ELR (cell line): ENCODE measurements at regions not wholly inside any gene's neighbourhood (a gene's known extent, or its start where the extent isn't known, plus 50 kb on each side); places are given as distances from the start of the nearest gene placed in this dataset.

Experiments used
- DNase-seq: peaks from one replicate; pipeline ENCODE4 v3.0.0-alpha.2; 2015; ENCODE audit warnings: low read depth

DNA sequence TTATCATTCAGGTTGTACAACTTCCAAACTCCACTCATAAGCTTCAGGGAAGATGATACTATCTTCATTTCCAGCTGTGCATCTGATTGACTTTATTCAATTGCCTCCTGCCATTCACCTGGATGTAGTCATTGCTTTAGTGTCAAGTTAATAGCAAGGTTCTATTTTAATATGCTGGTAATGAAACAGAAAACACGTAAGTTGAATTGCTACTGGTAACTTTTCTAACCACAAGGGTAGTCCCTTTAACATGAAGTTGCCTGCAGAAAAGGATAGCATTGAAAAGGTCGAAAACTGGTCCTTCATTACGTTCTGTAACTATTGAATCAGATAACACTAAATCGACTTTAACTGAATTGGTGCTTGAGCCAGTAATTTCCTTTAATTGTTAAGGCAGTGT lies 459.4 kb upstream of the CDH6 start:
- no peak for DNase-seq

DNA sequence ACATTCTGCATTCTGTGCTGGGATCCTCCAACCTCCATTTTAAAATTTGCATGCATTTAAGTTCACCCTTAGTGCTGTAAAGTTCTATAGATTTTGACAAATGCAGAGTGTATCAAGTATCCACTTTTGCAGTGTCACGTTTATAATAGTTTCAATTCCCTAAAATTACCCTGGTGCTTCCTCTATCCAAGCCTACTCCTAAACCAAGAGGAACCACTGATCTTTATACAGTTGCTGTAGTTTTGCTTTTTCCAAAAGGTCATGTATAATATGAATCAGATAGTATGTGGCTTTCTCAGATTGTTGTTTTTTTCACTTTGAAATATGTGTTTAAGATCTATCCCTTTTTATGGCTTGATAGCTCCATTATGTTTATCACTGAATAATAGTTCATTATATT lies 468.4 kb upstream of the CDH6 start:
- DNase-seq = no peak

DNA sequence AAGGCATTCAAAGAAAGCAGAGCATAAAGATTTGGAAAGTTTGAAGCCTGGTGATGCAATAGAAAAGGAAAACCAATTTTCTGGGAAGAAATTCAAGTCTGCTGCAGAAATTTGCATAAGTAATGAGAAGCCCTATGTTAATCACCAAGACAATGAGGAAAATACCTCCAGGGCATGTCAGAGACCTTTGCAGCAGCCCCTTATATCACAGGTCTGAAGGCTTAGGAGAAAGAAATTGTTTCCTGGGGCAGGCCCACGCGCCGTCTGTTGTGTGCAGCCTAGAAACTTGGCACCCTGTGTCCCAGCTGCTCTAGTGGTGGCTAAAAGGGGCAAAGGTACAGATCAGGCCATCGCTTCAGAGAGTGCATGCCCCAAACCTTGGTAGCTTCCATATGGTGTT lies 495.3 kb upstream of the CDH6 start:
- DNase-seq = no peak

DNA sequence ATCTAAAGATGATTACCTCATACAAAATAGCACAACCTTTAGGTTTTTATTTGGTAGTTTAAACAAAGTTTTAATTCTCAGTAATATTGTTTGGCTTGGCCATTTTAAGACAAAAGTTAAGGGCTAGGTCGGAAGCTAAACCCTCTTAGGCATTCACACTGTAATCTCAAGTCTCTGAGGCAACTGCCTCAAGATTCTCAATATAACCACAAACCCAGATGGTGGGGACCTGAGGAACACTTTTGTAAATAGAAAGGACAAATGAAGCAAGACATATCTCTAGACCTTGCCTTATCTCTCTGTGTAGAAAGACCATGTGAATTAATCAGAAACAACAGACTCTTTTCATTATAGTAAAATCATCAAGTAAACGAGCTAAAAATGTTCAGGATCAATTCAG lies 500.2 kb upstream of the CDH6 start:
- no peak for DNase-seq

DNA sequence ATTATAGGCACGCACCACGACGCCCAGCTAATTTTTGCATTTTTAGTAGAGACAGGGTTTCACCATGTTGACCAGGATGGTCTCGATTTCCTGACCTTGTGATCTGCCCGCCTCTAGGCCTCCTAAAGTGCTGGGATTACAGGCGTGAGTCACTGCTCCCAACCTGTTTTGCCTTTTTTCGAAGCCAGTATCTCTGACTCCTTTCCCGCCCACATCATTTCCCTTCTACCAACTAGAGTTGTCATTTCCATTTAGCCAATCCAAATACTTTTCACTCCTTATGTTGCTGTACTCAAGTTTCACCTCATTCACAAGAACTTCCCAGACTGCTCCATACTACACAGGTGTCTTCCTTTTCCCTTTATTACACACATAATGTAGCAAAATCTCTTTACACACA lies 502.6 kb upstream of the CDH6 start:
- no peak for DNase-seq

DNA sequence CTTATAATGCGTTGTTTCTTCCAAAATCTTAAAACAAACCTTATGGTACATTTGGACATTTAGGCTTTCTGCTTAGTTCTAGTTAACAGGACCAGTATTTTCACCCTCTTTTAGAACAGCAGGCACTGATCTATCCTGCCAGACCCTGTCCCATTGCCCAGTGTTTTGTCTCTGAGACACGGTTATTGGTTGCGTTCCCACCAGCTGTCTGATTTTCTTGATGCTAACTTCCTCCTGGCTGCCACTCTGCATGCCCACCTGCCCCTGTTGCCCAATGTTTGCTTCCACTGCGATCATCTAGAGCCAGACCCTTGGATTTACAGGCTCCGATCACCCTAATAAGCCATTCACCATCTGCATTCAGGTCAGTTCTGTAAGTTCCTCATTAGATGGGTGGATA lies 506.0 kb upstream of the CDH6 start:
- DNase-seq = no peak

DNA sequence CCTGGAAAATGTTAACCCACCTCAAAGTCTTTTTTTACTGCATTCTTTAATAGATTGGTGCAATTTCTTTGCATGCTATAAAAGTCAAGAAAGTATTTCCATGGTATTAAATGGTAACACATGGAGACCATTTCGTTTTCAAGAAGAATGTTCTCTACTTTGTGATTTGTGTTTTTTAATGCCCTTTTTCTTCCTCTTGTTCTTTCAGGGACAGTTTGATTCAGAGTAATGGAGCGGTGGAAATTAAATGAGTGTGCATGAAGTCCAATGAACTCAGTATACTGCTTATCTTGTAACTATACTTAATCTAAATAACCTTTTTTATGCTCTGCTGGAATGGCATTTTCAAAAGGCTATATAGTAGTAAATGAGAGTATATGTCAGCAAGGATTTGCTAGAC lies 507.0 kb upstream of the CDH6 start:
- DNase-seq = no peak

DNA sequence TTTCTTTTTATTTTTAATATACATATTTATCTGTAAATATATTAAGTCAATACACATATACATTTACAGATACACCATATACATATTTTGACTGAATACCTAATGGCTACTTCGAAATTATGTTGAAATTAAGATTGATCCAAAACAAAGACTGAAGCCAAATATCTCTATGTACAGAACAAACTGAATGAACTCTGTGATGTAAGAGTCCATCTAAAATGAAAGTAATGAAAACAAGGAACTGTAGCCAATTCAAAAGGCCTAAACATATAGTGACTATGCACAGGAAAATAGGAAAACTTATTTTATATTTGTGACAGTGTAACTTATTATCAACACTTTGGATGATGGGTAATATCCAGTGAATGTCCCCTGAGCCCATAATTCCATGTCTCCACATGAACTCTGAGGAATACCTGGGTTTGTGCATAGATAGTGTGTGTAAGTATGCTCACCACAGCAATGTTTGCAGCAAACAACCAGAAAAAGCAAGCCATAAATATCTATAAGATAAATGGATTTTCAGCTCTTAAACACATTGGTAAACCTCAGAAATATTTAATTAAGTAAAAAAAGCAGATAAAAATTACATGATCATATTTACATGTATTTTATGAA lies 517.2 kb upstream of the CDH6 start:
- no peak for DNase-seq

DNA sequence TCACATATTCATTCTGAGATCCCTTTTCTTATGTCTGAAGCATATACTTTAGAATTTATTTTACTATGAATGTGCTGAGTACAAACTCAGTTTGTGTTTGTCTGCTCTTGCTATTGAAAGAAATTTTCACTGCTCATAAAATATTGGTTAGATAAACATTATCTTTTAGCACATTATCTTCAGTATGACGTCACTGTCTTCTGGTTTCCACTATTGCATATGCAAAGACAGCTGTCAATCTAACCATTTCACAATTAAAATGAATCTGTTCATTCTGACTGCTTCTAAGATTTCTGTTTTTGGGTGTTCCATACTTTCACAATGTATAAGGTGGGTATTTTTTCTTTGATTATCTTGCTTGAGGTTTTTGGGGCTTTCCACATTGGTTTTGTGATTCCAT lies 526.2 kb upstream of the CDH6 start:
- DNase-seq = no peak

DNA sequence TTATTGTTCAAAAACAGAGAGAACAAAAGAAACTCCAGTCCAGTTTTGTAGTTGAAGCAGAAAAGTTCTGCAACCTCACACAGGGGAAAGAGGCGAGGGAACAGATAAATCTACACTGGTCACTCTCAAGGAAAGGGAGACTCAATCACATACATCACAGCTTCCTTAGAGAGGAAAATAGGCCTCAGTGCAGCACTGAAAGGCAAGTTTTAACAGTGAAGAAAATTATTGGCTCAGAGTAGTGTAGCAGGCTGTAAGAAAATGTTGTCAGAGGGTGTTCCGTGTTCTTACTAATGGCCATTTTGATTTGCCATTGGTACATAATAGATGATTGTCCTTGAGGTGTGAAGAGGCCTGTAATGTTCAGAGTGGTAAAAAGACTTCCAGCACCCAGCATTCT lies 530.0 kb upstream of the CDH6 start:
- DNase-seq = no peak

DNA sequence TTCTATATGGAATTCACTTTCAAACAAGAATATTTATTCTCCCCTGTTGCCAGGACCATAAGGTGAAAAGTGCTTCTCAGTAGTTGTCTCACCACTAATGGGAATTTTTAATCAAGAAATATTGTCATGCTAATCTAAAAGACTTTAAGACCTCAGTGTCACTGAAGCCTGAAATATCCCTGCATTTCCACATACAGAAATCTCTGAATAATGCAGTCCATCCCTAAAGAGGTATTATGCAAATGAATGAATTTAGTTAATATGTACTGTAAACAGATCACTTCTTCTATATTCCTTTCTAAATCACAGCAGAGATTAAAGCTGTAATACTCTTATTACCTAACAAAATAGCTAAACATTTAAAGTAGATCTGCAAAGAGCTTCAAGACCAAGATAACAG lies 531.1 kb upstream of the CDH6 start:
- no peak for DNase-seq

DNA sequence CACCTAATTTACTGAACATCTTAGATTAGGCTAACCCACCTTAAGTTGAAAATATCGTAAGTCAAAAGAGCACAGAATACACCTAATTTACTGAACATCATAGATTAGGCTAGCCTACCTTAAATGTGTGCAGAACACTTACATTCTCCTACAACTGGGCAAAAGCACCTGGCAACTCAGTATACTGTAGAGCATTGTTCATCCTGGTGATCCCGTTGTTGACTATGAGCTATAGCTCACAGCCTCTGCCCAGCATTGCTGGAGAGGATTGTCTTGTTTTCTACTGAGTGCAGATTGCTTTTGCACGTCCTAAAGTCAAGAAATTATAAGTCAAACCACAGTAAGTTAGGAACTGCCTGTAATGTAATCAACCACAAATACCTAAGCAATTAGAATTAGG lies 531.8 kb upstream of the CDH6 start:
- no peak for DNase-seq

DNA sequence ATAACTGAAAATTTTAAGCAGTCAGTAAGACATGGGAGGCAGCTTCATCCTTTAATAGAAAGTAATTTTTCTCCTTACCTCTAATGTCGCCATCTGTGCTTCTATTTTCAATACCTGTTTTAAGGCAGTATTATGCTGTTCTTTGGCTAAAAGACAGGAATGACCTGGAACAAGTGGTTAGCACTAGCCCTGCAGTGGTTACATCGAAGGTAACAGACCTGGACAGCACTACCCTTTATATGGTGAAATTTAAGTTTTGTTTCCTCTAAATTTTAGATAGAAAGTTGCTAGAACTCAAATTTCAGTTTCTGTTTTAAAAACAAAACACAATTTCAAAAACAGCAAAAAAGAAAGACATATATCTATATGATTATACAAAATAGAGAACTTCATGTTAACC lies 534.1 kb upstream of the CDH6 start:
- no peak for DNase-seq

DNA sequence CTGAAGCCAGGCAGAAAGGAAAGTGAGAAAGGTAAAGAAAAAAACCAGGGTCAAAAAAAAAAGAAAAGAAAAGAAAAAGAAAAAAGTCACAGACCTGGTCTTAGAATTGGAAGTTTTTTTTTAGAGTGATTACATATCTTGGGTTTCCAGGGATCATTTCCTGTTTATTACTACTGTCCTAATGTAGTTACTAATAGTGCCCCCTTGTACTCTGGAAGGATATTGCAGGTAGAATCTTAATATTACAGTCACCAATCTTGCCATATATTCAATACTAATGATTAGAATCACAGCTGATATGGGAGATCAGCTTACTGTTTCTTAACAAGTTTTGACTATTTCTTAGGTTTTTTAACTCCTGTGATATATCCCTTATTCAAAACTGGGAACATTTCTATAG lies 543.2 kb upstream of the CDH6 start:
- DNase-seq = no peak

DNA sequence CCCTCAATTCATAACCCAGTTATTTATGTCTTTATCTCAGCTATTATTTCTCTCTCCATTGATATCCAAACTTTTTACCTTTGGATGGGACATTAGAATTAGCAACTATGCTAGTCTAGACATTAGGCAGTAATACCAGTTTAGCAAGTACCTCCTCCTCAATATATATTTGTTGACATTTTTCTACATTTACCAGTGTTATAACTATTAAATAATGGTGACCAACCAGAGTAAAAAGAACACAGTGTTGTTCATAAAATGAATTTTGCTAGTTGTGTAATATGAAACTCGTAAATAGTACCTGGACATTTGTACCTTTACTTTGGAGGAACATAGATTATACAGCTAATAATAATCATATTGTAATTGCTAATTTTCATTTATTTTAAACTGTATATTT lies 554.6 kb upstream of the CDH6 start:
- no peak for DNase-seq

DNA sequence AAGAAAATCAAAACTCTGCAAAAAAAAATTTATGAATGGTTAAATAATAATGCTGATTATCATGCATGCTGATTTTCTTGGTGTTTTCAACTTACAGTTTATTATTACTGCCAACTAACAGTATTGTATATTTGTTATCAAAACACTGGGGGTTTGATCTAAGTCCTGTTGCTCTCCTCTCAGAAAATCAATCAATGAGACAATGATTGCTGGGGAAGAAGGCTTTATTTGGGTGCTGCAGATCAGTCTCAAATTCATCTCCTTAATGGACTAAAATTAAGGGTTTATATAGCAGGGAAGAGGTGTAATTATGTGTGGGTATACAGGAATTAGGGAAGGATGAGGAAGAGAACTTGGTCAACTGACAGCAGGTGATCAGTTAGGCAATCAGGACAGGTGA lies 565.5 kb upstream of the CDH6 start:
- no peak for DNase-seq

DNA sequence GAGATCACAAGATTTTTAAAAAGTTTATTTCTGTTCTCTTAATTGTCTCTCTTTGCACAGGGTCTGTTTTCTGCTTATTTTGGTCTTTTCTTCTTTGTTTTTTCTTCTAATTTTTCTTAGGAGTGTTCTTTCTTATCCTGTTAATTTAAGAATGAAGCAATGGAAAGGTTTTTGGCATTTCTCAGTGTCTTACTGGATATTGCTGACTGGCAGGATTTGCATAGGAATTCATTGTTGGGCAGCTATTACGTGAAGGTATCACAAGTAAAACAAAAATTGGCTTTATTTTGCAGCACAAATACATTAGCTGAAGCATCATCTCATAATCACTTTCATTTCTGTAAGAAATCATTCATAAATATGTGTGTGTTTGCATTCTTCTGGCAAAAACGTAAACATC lies 566.9 kb upstream of the CDH6 start:
- no peak for DNase-seq

DNA sequence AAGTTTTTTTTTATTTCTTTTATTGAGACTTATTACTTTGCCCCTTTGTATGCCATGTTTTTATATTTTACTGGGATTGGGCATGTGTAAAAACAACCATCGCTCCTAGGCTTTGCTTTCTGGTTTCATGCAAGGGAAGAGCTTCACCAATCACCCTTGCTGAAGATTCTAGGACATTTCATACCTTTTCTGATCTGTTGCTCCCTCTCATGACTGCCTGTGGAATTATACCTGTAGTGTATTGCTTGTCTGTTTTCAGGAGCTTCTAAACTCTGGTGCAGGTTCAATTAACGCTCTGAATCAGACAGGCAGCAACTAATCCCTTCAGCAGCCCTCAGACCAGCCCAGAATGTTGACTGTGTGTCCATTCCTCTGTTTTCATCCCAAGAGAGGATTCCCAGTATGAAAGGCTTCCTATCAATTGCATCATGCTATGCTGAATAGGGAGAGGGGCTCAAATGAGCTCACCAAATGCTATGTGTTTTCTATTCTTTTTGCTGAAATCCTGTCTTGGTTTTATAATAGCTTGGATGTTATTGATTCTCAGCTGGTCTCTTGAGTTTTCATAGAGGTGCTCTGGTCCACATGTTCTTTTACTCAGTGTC lies 572.9 kb upstream of the CDH6 start:
- no peak for DNase-seq

DNA sequence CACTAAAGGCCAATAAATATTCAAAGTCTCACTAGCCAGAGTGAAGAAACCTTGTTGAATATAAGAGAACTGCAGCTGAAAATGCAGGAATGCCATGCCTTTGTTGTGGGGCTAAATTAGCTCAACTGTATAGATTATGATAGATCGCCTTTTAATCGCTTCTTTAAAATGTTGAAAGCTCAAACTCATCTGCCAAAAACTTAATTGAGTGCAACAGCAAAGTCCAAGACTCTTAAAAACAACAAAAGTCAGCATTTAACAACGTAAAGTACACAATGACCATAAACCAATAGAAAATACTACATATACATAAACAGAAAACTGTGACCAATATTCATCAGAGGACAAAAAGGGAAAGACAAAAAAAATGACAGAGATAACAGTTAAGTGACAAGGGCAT lies 585.0 kb upstream of the CDH6 start:
- no peak for DNase-seq

DNA sequence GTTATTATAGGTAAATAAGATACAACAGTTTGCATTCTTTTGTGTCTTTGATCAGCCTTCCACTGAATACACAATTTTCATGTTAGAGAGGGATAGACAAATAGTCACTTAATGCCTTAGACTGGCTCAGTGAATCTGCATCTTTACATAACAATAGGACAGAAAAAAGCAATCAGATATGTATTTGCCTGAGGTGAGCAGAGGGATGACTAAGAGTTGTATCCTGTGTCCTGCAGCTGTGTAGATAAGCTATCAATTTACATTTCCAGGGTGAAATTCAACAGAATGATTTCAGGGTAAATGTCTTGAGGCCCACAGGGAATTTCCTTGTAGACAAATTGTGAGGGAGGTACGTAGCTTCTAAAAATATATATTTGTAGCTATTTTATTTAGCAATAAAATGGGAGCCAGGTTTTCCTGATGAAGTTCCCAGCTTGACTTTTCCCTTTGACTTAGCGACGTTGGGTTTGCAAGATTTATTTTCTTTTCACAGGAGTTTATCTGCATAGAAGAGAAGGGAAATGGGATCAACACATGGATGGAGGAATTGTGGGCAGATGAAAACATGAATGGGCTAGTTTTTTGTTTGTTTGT lies 586.1 kb upstream of the CDH6 start:
- no peak for DNase-seq

DNA sequence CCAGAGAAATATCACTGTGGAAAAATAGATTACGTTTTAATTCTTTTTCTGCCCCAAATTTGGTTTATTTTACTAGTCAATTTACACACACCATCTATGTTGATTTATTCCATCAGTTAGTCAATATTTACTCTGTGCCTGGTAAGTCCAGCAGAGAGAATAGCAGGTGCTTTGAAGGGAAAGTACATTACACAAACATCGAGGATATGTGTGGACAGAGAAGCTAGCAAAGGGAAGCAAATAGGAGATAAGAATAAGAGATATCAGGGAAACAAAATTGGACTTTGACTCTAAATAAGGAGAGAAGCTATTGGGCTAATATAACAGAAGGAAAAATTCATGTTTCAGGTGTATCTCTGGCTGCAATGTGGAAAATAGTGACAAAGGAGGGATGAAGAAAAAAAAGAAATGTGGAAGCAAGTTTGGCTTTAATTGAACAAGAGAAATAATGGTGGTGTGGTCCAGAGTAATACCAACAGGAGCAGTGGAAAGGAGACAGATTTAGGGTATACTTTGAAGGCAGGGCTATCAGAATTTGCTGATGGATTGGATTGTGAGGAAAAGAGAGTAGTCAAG lies 587.7 kb upstream of the CDH6 start:
- no peak for DNase-seq

DNA sequence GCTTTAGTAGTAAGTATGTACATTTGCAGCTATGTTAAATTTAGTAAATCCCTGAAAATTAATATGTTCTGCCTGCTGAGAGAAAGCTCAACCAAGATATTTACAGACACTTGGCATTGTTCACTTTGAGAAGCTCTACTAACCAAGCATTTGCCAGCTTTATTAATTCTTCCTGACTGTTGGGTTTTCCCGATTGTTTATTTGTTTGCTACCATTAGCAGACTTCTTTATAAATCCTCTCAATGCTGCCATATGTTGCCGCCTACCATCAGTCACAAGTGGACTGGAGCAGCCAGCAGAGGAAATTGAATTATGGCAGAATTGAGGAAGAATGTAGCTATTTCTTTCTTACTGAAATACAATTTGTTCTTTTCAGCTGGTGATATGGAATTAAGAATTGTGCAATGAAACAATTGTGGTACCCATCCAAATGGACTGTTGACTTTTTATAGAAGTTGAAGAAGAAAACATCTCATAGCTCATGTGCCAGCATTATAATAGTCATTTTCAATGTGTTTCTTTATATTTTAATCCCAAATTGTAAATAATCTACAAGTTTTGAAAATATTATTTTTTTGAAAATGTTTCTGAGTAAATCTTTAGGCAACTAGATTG lies 588.7 kb upstream of the CDH6 start:
- no peak for DNase-seq

DNA sequence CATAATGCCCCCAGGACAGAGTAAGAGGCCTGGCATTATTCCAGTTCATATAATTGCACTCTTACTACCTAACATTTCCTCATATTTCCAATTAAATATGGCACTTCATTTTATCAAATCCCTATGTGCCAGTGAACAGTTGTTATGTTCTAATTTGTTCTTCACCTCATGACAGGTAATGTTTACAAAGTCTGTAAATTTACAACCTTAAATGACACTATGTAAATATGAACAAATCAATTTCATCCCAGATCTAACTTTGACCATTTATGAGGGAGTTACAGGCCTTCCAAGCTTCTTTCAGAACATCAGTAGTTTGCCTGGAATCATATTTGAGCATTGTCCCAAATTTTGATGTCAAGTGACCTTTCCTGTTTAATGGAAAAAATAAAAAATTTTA lies 592.6 kb upstream of the CDH6 start:
- no peak for DNase-seq
